H9 (cell line): ENCODE measurements at regions not wholly inside any gene's neighbourhood (a gene's known extent, or its start where the extent isn't known, plus 50 kb on each side); places are given as distances from the start of the nearest gene placed in this dataset.

Experiments used
- DNase-seq: peaks from one replicate; pipeline ENCODE4 v3.0.0-alpha.2; 2017
- H2AFZ ChIP-seq: one replicate; pipeline ENCODE4 v1.6.1; 2013; ENCODE audit warnings: mild to moderate bottlenecking, low read length, control low read depth, moderate library complexity
- H2AK5ac ChIP-seq: 2 replicates; pipeline ENCODE4 v1.6.1; 2013; ENCODE audit warnings: low read length, control low read depth, mixed read lengths; ENCODE audit not compliant: insufficient read length
- H2BK120ac ChIP-seq: one replicate; pipeline ENCODE4 v1.6.1; 2013; ENCODE audit warnings: low read depth, mild to moderate bottlenecking, low read length, control low read depth, inconsistent platforms; ENCODE audit not compliant: poor library complexity, severe bottlenecking
- H2BK12ac ChIP-seq: 2 replicates; pipeline ENCODE4 v1.6.1; 2013; ENCODE audit warnings: low read length, control low read depth, mixed read lengths, low read depth; ENCODE audit not compliant: insufficient read length
- H2BK15ac ChIP-seq: 2 replicates; pipeline ENCODE4 v1.6.1; 2013; ENCODE audit warnings: low read depth, low read length, control low read depth
- H2BK20ac ChIP-seq: one replicate; pipeline ENCODE4 v1.6.1; 2013; ENCODE audit warnings: low read depth, mild to moderate bottlenecking, low read length, control low read depth, inconsistent platforms; ENCODE audit not compliant: poor library complexity, severe bottlenecking
- H2BK5ac ChIP-seq: 2 replicates; pipeline ENCODE4 v1.6.1; 2013; ENCODE audit warnings: low read length, control low read depth, mixed read lengths; ENCODE audit not compliant: insufficient read length
- H3K14ac ChIP-seq: 2 replicates; pipeline ENCODE4 v1.6.1; 2013; ENCODE audit warnings: low read length, control low read depth; ENCODE audit not compliant: insufficient read depth
- H3K18ac ChIP-seq: 2 replicates; pipeline ENCODE4 v1.6.1; 2013; ENCODE audit warnings: low read depth, mild to moderate bottlenecking, mixed read lengths, low read length, control low read depth; ENCODE audit not compliant: insufficient read length
- H3K23ac ChIP-seq: 2 replicates; pipeline ENCODE4 v1.6.1; 2013; ENCODE audit warnings: low read length, control low read depth, mixed read lengths, low read depth; ENCODE audit not compliant: insufficient read length
- H3K23me2 ChIP-seq: 2 replicates; pipeline ENCODE4 v1.6.1; 2013; ENCODE audit warnings: low read depth, mild to moderate bottlenecking, mixed read lengths, low read length, control low read depth; ENCODE audit not compliant: insufficient read length, poor library complexity, severe bottlenecking
- H3K27ac ChIP-seq: 2 replicates; pipeline ENCODE4 v1.5.1; 2013; ENCODE audit warnings: low read length, control low read depth, mixed read lengths, low read depth; ENCODE audit not compliant: insufficient read length
- H3K27me3 ChIP-seq: 2 replicates; pipeline ENCODE4 v1.6.1; 2013; ENCODE audit warnings: low read length, control low read depth, inconsistent platforms; ENCODE audit not compliant: insufficient read depth
- H3K4ac ChIP-seq: 2 replicates; pipeline ENCODE4 v1.6.1; 2013; ENCODE audit warnings: low read depth, mild to moderate bottlenecking, control low read depth, inconsistent platforms, low read length, moderate library complexity
- H3K4me1 ChIP-seq: 2 replicates; pipeline ENCODE4 v1.6.1; 2013; ENCODE audit warnings: low read length, control low read depth, inconsistent platforms; ENCODE audit not compliant: insufficient read depth
- H3K4me2 ChIP-seq: 2 replicates; pipeline ENCODE4 v1.6.1; 2013; ENCODE audit warnings: low read length, control low read depth, mixed read lengths; ENCODE audit not compliant: insufficient read length, insufficient read depth
- H3K56ac ChIP-seq: 2 replicates; pipeline ENCODE4 v1.6.1; 2013; ENCODE audit warnings: low read depth, mild to moderate bottlenecking, mixed read lengths, low read length, control low read depth; ENCODE audit not compliant: insufficient read length
- H3K79me1 ChIP-seq: 2 replicates; pipeline ENCODE4 v1.6.1; 2013; ENCODE audit warnings: low read depth, mild to moderate bottlenecking, moderate library complexity, low read length, control low read depth, inconsistent platforms; ENCODE audit not compliant: insufficient read depth, poor library complexity, severe bottlenecking
- H3K79me2 ChIP-seq: 2 replicates; pipeline ENCODE4 v1.6.1; 2013; ENCODE audit warnings: low read length, control low read depth, inconsistent platforms; ENCODE audit not compliant: insufficient read depth
- H3K9ac ChIP-seq: 2 replicates; pipeline ENCODE4 v1.6.1; 2013; ENCODE audit warnings: low read length, control low read depth, mixed read lengths; ENCODE audit not compliant: insufficient read length; ENCODE audit errors: extremely low read depth
- H3K9me3 ChIP-seq: one replicate; pipeline ENCODE4 v1.6.1; 2013; ENCODE audit warnings: low read depth, low read length, inconsistent platforms; ENCODE audit not compliant: control insufficient read depth
- H3T11ph ChIP-seq: one replicate; pipeline ENCODE4 v1.6.1; 2013; ENCODE audit warnings: mild to moderate bottlenecking, low read length, control low read depth, inconsistent platforms
- H4K20me1 ChIP-seq: one replicate; pipeline ENCODE4 v1.6.1; 2013; ENCODE audit not compliant: control insufficient read depth, insufficient read length, insufficient read depth
- H4K5ac ChIP-seq: 2 replicates; pipeline ENCODE4 v1.6.1; 2013; ENCODE audit warnings: low read depth, mild to moderate bottlenecking, mixed read lengths, low read length, control low read depth; ENCODE audit not compliant: insufficient read length
- H4K8ac ChIP-seq: replicated peaks from 2 replicates; pipeline ENCODE4 v1.6.1; 2013; ENCODE audit warnings: low read length, control low read depth, mixed read lengths, low read depth; ENCODE audit not compliant: insufficient read length
- H4K91ac ChIP-seq: 2 replicates; pipeline ENCODE4 v1.6.1; 2013; ENCODE audit warnings: low read depth, mild to moderate bottlenecking, moderate library complexity, mixed read lengths, low read length, control low read depth; ENCODE audit not compliant: insufficient read length
- H3K27ac Mint-ChIP-seq, 3 experiments: 2 replicates in 2 of 3; 3 replicates in 1 of 3; pipeline ENCODE4 v1.8.0; 2020 to 2021; ENCODE audit warnings: mixed read lengths in 3 of 3, mild to moderate bottlenecking in 1 of 3, moderate library complexity in 1 of 3
- H3K27me3 Mint-ChIP-seq: 2 replicates; pipeline ENCODE4 v1.8.0; 2021; ENCODE audit warnings: low read depth, mild to moderate bottlenecking, moderate library complexity, mixed read lengths
- H3K36me3 Mint-ChIP-seq, 3 experiments: 2 replicates in 2 of 3; 3 replicates in 1 of 3; pipeline ENCODE4 v1.8.0; 2020 to 2021; ENCODE audit warnings: low read depth in 3 of 3, mixed read lengths in 3 of 3; ENCODE audit not compliant: insufficient read depth in 1 of 3
- H3K4me1 Mint-ChIP-seq, 2 experiments: 2 replicates each; pipeline ENCODE4 v1.8.0; 2020; ENCODE audit warnings: mixed read lengths in 2 of 2
- H3K4me3 Mint-ChIP-seq, 2 experiments: 2 replicates in 1 of 2; 3 replicates in 1 of 2; pipeline ENCODE4 v1.8.0; 2020 to 2021; ENCODE audit warnings: mild to moderate bottlenecking in 2 of 2, mixed read lengths in 2 of 2, moderate library complexity in 1 of 2
- H3K9me3 Mint-ChIP-seq, 2 experiments: 2 replicates in 1 of 2; 3 replicates in 1 of 2; pipeline ENCODE4 v1.8.0; 2020; ENCODE audit warnings: mild to moderate bottlenecking in 2 of 2, mixed read lengths in 2 of 2, moderate library complexity in 1 of 2
- CTCF ChIP-seq: fragments of 200-600 bp; sonication (generic); conservative IDR thresholded peaks from 3 replicates; pipeline ENCODE4 v1.8.0; 2021; ENCODE audit warnings: antibody characterized with exemption, mild to moderate bottlenecking
- WGBS: extraction: QIAGEN DNeasy Blood & Tissue Kit; methylation state at CpG from one replicate; pipeline ENCODE4 v1.1.7; 2013; ENCODE audit warnings: missing lambda C conversion rate, low lambda C conversion rate, mixed read lengths; ENCODE audit not compliant: insufficient read length; ENCODE audit errors: extremely low coverage; 5-methylcytosine and 5-hydroxymethylcytosine counted together

- Histone ChIP-seq H2BK12ac (no peak overlapping the region), H3K79me2 (no peaks in the 10 kb centered on the region), H2AFZ (no peak overlapping the region), H2BK5ac (no peak overlapping the region), H3K4me2 (no peak overlapping the region), H3K27ac (no peak overlapping the region), H3T11ph (no peak overlapping the region), H3K4ac (no peak overlapping the region), H2BK15ac (no peak overlapping the region), H4K5ac (no peak overlapping the region), H3K4me1 (no peaks in the 10 kb centered on the region), H2BK120ac (no peak overlapping the region), H2AK5ac (no peak overlapping the region), H3K9me3 (no peaks in the 10 kb centered on the region), H3K79me1 (no peaks in the 10 kb centered on the region), H4K20me1 (no peaks in the 10 kb centered on the region), H2BK20ac (no peak overlapping the region), H4K91ac (no peak overlapping the region), H3K18ac (no peak overlapping the region), H4K8ac (no peak overlapping the region), H3K56ac (no peak overlapping the region), H3K27me3 (no peaks in the 10 kb centered on the region), H3K23me2 (no peaks in the 10 kb centered on the region), H3K23ac (no peak overlapping the region), H3K14ac (no peak overlapping the region; the same call in 1 of the 2 replicates), H3K9ac (no peak overlapping the region)
- H3K4me3 Mint-ChIP-seq: no peak overlapping the region
- WGBS: no CpG with 5 or more reads among the region's 1 CpG
- no peak for TF ChIP-seq CTCF
- no peak for DNase-seq
- H3K4me1 Mint-ChIP-seq: no peaks in the 10 kb centered on the region
- no peak overlapping the region for H3K27ac Mint-ChIP-seq
- no peaks in the 10 kb centered on the region for H3K27me3 Mint-ChIP-seq
- H3K9me3 Mint-ChIP-seq: peaks cover 7 to 8% of the 10 kb centered on the region in 2 experiments; a peak in 4 of 5 replicates
- no peaks in the 10 kb centered on the region for H3K36me3 Mint-ChIP-seq
Measured at GRCh38 chr14:44745371-44745770, 216.4 kb downstream of the KLHL28 start.
